ENCODE measurements at regions not wholly inside any gene's neighbourhood (a gene's known extent, or its start where the extent isn't known, plus 50 kb on each side); places are given as distances from the start of the nearest gene placed in this dataset.
"Not testable (repeated sequence)": the region's sequence is repeated elsewhere in the genome, so short reads cannot be mapped to it uniquely, and the experiment has no call there.

GRCh38 chr21:9943639-9944038 lies 577.7 kb upstream of the TPTE start:
- H3K9me3 Mint-ChIP-seq, result peaks cover 55% of the 10 kb centered on the region
- not testable (repeated sequence) for H3K27ac Mint-ChIP-seq; H3K4me1 Mint-ChIP-seq (ENCODE audit: low read depth); H3K36me3 Mint-ChIP-seq (ENCODE audit: low read depth); DNase-seq (ENCODE audit: low spot score); H3K4me3 Mint-ChIP-seq; H3K27me3 Mint-ChIP-seq (ENCODE audit: low read depth)

DNA sequence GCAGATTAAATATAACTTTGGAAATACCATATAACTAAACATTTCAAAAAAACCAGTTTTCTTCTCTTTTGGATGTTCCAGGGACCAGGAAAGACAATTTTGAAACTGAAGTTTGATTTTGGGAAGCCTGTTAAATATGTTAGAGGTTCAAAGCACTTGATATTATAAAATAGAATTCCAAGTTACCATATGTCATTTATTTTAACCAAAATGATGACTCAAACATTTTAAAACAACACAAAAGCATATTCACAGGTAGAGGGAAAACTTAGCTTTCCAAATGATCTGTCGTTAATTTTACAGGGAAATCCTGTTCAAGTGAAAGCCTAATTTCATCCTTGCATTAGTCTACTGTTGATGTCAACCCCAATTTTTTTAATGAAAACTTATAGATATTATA lies 575.3 kb upstream of the TPTE start:
- not testable (repeated sequence) for H3K27me3 Mint-ChIP-seq (ENCODE audit: low read depth)
- peaks cover 64% of the 10 kb centered on the region for H3K9me3 Mint-ChIP-seq

DNA sequence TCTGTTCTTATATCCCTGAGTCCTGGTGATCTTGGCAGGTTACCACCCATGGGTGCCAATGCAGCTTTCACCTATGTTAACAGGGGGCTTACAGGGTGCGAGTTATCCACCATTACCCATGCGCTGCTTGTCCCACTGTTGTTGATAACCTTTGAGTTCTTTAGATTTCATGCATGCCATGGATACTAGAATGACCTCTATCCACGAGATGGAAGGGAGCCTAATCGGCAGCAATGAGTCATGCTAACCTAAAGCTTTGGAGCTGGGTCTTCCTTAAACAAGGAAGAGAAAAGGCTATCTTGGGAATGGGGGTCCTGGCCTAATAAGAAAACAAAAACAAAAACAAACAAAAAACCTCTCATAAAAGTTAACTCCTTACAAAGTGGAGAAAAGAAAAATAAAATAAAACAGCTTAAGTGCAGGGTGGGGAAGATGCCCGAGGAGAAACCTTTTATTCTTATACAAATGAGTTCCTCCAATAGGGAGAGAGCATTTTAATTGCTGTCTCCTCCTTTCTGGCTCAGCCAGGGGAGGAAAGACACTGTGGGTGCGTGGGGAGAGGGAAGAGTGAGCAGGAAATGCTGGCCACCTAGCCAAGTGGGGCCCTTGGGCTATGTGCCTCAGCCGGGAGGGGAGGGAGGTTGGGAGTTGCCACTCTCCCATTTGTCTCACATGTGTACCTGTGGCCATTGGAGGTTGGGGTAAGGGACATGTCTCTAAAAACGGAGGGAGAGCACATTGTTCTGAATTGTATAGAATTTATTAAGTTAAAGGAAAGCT lies 571.7 kb upstream of the TPTE start:
- not testable (repeated sequence) for H3K27ac Mint-ChIP-seq; H3K4me3 Mint-ChIP-seq; DNase-seq (ENCODE audit: low spot score); H3K36me3 Mint-ChIP-seq (ENCODE audit: low read depth); H3K27me3 Mint-ChIP-seq (ENCODE audit: low read depth); H3K4me1 Mint-ChIP-seq (ENCODE audit: low read depth)
- peaks cover 59% of the 10 kb centered on the region for H3K9me3 Mint-ChIP-seq

More for the DNA sequence above, 575.3 kb upstream of the TPTE start:
- H3K36me3 Mint-ChIP-seq (ENCODE audit: low read depth); H3K27ac Mint-ChIP-seq; H3K4me3 Mint-ChIP-seq; H3K4me1 Mint-ChIP-seq (ENCODE audit: low read depth); DNase-seq (ENCODE audit: low spot score): not testable (repeated sequence)

- DNase-seq (ENCODE audit: low spot score); H3K36me3 Mint-ChIP-seq (ENCODE audit: low read depth); H3K27ac Mint-ChIP-seq; H3K4me1 Mint-ChIP-seq (ENCODE audit: low read depth); H3K27me3 Mint-ChIP-seq (ENCODE audit: low read depth); H3K4me3 Mint-ChIP-seq: not testable (repeated sequence)
- H3K9me3 Mint-ChIP-seq, result peaks cover 53% of the 10 kb centered on the region
Measured at GRCh38 chr21:9950363-9950762, 571.0 kb upstream of the TPTE start.

DNA sequence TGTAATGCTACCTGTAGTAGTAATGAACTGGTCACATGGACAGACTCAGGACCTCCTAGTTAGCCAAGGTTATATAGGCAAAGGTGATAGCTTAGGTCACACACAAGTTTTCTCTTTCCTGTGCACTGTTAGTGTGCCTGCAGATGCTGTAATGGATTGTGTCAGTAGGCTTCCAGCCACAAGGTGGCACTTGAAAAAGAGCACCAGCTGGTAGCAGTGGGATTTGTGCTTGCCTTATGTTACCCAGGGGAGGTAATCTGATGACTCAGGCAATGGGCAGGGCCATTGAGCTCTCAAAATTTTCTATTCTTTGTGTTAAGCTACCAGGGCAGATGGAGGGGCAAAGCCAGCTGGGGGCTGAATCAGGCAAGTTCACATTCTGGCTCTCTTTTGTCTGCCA lies 562.6 kb upstream of the TPTE start:
- DNase-seq (ENCODE audit: low spot score); H3K36me3 Mint-ChIP-seq (ENCODE audit: low read depth); H3K27me3 Mint-ChIP-seq (ENCODE audit: low read depth); H3K4me3 Mint-ChIP-seq; H3K4me1 Mint-ChIP-seq (ENCODE audit: low read depth); H3K27ac Mint-ChIP-seq: not testable (repeated sequence)
- peaks cover 21% of the 10 kb centered on the region for H3K9me3 Mint-ChIP-seq

- H3K9me3 Mint-ChIP-seq, result peaks cover 20% of the 10 kb centered on the region
- not testable (repeated sequence) for H3K4me1 Mint-ChIP-seq (ENCODE audit: low read depth); H3K27ac Mint-ChIP-seq; H3K4me3 Mint-ChIP-seq; H3K27me3 Mint-ChIP-seq (ENCODE audit: low read depth); H3K36me3 Mint-ChIP-seq (ENCODE audit: low read depth); DNase-seq (ENCODE audit: low spot score)
Measured at GRCh38 chr21:9959220-9959964, 562.0 kb upstream of the TPTE start.

- not testable (repeated sequence) for H3K36me3 Mint-ChIP-seq (ENCODE audit: low read depth); H3K4me1 Mint-ChIP-seq (ENCODE audit: low read depth); DNase-seq (ENCODE audit: low spot score); H3K27ac Mint-ChIP-seq; H3K27me3 Mint-ChIP-seq (ENCODE audit: low read depth); H3K4me3 Mint-ChIP-seq
- H3K9me3 Mint-ChIP-seq, result peaks cover 43% of the 10 kb centered on the region
Measured at GRCh38 chr21:9969399-9969798, 552.0 kb upstream of the TPTE start.

DNA sequence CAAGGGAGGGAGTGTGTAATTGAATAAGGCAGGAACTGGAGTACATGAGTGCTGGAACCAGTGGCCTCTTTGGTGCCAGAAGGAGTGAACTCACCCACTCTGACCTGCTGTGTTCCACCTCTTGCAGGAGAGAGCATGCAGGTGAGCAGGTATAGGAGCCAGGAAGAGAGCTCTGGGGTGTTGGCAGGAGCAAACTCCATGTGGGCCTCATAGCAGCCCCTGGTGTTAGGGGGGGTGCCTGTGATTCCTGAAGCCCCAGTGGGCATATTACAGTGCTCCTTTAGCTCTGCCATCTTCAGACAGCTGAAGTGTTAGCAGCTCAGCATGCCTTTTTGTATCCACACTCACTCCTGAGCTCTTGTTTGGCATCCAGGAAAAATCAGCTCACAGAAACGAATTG lies 549.4 kb upstream of the TPTE start:
- H3K9me3 Mint-ChIP-seq, result peaks cover 36% of the 10 kb centered on the region
- not testable (repeated sequence) for H3K4me1 Mint-ChIP-seq (ENCODE audit: low read depth); H3K27ac Mint-ChIP-seq; H3K4me3 Mint-ChIP-seq; DNase-seq (ENCODE audit: low spot score); H3K36me3 Mint-ChIP-seq (ENCODE audit: low read depth); H3K27me3 Mint-ChIP-seq (ENCODE audit: low read depth)

DNA sequence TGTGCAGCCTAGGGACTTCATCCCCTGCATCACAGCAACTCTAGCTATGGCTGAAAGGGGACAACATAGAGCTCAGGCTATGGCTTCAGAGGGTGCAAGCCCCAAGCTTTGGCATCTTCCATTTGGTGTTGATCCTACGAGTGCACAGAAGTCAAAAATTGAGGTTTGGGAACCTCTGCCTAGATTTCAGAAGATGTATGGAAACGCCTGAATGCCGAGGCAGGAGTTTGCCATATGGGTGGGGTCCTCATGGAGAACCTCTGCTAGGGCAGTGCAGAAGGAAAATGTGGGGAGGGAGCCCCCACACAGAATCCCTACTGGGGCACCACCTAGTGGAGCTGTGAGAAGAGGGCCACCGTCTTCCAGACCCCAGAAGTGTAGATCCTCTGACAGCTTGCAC lies 543.0 kb upstream of the TPTE start:
- peaks cover 45% of the 10 kb centered on the region for H3K9me3 Mint-ChIP-seq
- not testable (repeated sequence) for H3K36me3 Mint-ChIP-seq (ENCODE audit: low read depth); DNase-seq (ENCODE audit: low spot score); H3K27ac Mint-ChIP-seq; H3K27me3 Mint-ChIP-seq (ENCODE audit: low read depth); H3K4me3 Mint-ChIP-seq; H3K4me1 Mint-ChIP-seq (ENCODE audit: low read depth)

DNA sequence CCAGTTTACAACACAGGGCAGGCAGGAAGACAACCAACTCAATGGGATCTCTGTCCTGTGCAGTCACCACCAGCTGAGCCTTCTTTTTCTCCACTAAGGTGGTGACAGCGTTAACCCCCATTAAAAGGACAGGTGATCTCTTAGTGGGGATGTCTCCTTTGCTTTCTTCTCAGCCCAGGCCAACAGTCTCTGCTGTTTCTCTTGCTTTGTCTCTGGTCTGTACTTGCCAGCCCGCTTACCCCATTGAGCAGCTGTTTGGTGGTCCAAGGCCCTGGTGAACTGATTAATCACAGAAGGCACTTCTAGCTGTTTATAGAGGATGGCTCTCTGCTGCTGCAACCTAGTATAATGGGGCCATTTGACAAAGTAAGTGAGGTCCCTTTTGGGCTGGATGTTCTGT lies 523.9 kb upstream of the TPTE start:
- H3K9me3 Mint-ChIP-seq, result peaks cover 36% of the 10 kb centered on the region
- not testable (repeated sequence) for DNase-seq (ENCODE audit: low spot score); H3K36me3 Mint-ChIP-seq (ENCODE audit: low read depth); H3K27me3 Mint-ChIP-seq (ENCODE audit: low read depth); H3K27ac Mint-ChIP-seq; H3K4me1 Mint-ChIP-seq (ENCODE audit: low read depth); H3K4me3 Mint-ChIP-seq

DNA sequence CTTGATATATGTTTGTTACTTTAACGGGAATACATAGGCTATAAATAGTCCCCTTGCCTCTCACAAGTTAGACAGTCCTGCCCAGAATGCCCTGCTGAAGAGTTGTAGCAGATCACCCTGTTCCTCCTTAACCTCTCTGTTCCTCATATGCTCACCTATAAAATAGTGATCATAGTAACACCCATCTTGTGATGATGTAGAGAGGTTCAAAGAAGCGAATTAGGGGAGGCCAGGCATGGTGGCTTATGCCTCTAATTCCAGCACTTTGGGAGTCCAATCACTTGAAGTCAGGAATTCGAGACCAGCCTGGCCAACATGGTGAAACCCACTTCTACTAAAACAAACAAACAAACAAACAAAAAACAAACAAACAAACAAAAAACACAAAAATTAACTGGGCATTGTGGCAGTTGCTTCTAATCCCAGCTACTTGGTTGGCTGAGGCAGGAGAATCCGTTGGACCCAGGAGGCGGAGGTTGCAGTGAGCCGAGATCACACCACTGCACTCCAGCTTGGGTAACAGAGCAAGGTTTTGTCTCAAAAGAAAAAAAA lies 518.5 kb upstream of the TPTE start:
- H3K36me3 Mint-ChIP-seq (ENCODE audit: low read depth); H3K27me3 Mint-ChIP-seq (ENCODE audit: low read depth); H3K4me1 Mint-ChIP-seq (ENCODE audit: low read depth); DNase-seq (ENCODE audit: low spot score); H3K4me3 Mint-ChIP-seq; H3K27ac Mint-ChIP-seq: not testable (repeated sequence)
- H3K9me3 Mint-ChIP-seq, result peaks cover 47% of the 10 kb centered on the region

DNA sequence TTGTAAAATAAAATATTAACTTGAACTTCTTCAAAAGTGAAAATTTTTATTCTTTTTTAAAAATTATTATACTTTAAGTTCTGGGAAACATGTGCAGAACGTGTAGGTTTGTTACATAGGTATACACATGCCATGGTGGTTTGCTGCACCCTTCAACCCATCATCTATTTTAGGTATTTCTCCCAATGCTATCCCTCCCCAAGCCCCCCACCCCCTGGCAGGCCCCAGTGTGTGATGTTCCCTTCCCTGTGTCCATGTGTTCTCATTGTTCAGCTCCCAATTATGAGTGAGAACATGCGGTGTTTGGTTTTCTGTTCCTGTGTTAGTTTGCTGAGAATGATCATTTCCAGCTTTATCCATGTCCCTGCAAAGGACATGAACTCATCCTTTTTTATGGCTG lies 515.6 kb upstream of the TPTE start:
- not testable (repeated sequence) for H3K4me1 Mint-ChIP-seq (ENCODE audit: low read depth); H3K27me3 Mint-ChIP-seq (ENCODE audit: low read depth); DNase-seq (ENCODE audit: low spot score); H3K36me3 Mint-ChIP-seq (ENCODE audit: low read depth); H3K27ac Mint-ChIP-seq; H3K4me3 Mint-ChIP-seq
- peaks cover 48% of the 10 kb centered on the region for H3K9me3 Mint-ChIP-seq

DNA sequence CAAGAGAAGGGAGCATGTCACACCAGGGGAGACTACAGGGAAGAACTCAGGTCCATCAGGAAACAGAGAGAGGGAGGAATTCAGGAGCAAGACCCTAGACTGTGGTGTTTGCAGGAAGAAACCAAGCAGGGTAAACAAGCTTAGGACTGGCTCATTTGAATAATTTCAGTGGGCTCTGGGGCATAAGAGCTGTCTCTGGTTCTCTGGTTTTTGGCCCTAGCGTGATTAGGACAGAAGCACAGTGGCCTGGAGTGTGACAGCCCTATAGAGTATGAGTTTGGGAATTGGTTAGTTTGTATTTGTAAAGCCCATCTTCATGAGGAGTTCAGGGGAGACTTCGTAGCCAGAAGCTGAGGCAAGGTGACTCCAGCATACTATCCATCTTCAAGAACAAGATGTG lies 504.4 kb upstream of the TPTE start:
- not testable (repeated sequence) for H3K27me3 Mint-ChIP-seq (ENCODE audit: low read depth); H3K4me1 Mint-ChIP-seq (ENCODE audit: low read depth); H3K4me3 Mint-ChIP-seq

DNA sequence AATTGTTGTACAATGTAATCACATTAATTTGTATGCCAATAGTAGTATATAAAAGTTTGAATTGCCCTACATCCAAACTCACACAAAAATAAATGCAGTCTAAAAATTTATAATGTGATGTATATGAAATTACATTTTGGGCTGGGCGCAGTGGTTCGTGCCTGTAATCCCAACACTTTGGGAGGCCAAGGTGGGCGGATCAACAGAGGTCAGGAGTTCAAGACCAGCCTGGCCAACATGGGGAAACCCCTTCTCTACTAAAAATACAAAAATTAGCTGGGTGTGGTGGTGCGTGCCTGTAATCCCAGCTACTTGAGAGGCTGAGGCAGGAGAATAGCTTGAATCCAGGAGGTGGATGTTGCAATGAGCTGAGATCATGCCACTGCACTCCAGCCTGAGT lies 503.6 kb upstream of the TPTE start:
- H3K27me3 Mint-ChIP-seq (ENCODE audit: low read depth); H3K4me1 Mint-ChIP-seq (ENCODE audit: low read depth); DNase-seq (ENCODE audit: low spot score); H3K36me3 Mint-ChIP-seq (ENCODE audit: low read depth); H3K4me3 Mint-ChIP-seq; H3K27ac Mint-ChIP-seq: not testable (repeated sequence)
- H3K9me3 Mint-ChIP-seq, result peaks cover 18% of the 10 kb centered on the region

More for the DNA sequence above, 504.4 kb upstream of the TPTE start:
- H3K27ac Mint-ChIP-seq; DNase-seq (ENCODE audit: low spot score); H3K36me3 Mint-ChIP-seq (ENCODE audit: low read depth): not testable (repeated sequence)
- peaks cover 23% of the 10 kb centered on the region for H3K9me3 Mint-ChIP-seq
